Right ventricle myocardium superior (tissue), 1 donor: ENCODE measurements at regions not wholly inside any gene's neighbourhood (a gene's known extent, or its start where the extent isn't known, plus 50 kb on each side); places are given as distances from the start of the nearest gene placed in this dataset.
"Not testable (repeated sequence)": the region's sequence is repeated elsewhere in the genome, so short reads cannot be mapped to it uniquely, and the experiment has no call there.

Experiments used
- ATAC-seq: fragments of 200-7000 bp; cut with Tn5 transposase; one replicate; pipeline ENCODE4 v1.9.1; 2020; ENCODE audit warnings: mild to moderate bottlenecking; ENCODE audit not compliant: poor library complexity
- DNase-seq: peaks from one replicate; pipeline ENCODE4 v3.0.0-alpha.2; 2020
- intact Hi-C: fragments of 100-400 bp; cut with DNase I; formaldehyde crosslinking; loops from one replicate; pipeline ENCODE4 v1.11.2; 2022
- donor health status: DM: no; HTN: yes; CAD: no; lungs with severe emphysema.

- intact Hi-C loops, result no loop called here
- DNase-seq, result no peak
- ATAC-seq, result no peak
Measured at GRCh38 chr10:109089779-109090178, 833.5 kb downstream of the XPNPEP1 start.

GRCh38 chr10:109071539-109071938 is 851.8 kb downstream of the XPNPEP1 start:
- DNase-seq (no peak), ATAC-seq (no peak)
- intact Hi-C loops, result no loop called here

- DNase-seq (no peak), ATAC-seq (no peak)
- intact Hi-C loops, result no loop called here
Measured at GRCh38 chr10:109070492-109070891, 852.8 kb downstream of the XPNPEP1 start.

DNA sequence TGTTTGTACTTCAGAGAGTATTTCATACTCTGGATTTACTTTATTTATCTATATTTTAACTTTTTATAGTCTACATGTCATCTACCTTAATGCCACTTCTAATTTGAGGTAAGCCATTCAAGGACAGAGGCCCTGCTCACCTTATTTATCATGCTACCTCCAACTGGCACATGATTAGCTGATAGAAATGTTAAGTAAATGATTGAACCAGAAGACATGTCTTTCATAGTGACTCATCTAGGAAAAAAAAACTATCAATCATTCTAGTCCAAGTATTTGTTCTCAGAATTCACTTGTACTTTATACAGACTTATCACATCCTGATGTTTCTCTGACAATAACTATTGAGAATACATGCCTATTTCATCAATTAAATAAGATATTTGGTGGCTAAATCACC is 856.3 kb downstream of the XPNPEP1 start:
- DNase-seq, result no peak
- intact Hi-C loops, result no loop called here
- ATAC-seq, result no peak

GRCh38 chr10:109065821-109066220 is 857.5 kb downstream of the XPNPEP1 start:
- DNase-seq (no peak), ATAC-seq (no peak)
- intact Hi-C loops, result no loop called here

DNA sequence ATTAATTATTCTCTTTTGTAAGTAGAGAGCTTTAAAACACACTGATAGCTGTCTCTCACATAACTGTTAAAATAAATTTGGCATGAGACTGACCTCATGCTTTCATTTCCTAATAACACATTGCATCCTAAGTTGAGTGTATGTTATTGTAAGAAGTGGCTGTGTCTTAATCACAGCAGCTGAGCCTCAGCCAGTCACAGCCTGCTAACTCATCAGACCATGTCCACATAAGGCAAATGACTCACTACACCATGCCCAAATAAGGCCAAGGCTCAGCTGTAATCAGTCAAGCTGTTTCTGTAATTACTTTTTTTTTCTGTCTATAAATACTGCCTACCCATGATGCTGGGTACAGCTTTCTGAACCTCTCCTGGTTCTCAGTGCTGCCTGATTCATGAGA is 860.9 kb downstream of the XPNPEP1 start:
- DNase-seq, result no peak

GRCh38 chr10:109055243-109055642 is 868.1 kb downstream of the XPNPEP1 start:
- no peak for ATAC-seq
- DNase-seq, result no peak
- intact Hi-C loops, result no loop called here

More for the DNA sequence above, 860.9 kb downstream of the XPNPEP1 start:
- ATAC-seq, result no peak
- intact Hi-C loops, result no loop called here

DNA sequence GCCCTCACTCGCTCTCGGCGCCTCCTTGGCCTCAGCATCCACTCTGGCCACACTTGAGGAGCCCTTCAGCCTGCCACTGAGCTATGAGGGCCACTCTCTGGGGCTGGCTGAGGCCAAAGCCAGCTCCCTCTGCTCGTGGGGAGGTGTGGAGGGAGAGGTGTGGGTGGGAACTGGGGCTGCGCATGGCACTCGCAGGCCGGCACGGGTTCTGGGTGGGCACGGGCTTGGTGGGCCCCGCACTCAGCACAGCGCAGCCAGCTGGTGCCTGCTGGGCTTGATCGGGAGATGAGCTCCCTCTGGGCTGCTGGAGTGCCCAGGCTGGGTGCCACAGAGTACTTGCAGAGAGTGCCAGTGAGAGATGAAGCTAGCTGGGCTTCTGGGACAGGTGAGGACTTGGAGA is 875.5 kb downstream of the XPNPEP1 start:
- intact Hi-C loops, result no loop called here
- DNase-seq (no peak), ATAC-seq (no peak)

- intact Hi-C loops, DNase-seq, ATAC-seq: not testable (repeated sequence)
Measured at GRCh38 chr10:109046427-109046826, 876.9 kb downstream of the XPNPEP1 start.

DNA sequence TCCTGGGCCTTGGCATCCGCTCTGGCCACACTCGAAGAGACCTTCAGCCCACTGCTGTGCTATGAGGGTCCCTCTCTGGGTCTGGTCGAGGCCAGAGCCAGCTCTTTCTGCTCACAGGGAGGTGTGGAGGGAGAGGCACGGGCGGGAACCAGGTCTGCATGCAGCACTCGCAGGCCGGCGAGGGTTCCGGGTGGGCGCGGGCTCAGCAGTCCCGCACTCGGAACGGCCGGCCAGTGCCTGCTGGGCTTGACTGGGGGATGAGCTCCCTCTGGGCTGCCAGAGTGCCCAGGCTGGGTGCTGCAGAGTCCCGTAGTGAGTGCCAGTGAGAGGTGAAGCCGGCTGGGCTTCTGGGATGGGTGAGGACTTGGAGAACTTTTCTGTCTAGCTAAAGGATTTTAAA is 882.7 kb downstream of the XPNPEP1 start:
- DNase-seq (no peak), ATAC-seq (no peak)
- intact Hi-C loops, result no loop called here

GRCh38 chr10:109037978-109038377 is 885.3 kb downstream of the XPNPEP1 start:
- intact Hi-C loops, result no loop called here

DNA sequence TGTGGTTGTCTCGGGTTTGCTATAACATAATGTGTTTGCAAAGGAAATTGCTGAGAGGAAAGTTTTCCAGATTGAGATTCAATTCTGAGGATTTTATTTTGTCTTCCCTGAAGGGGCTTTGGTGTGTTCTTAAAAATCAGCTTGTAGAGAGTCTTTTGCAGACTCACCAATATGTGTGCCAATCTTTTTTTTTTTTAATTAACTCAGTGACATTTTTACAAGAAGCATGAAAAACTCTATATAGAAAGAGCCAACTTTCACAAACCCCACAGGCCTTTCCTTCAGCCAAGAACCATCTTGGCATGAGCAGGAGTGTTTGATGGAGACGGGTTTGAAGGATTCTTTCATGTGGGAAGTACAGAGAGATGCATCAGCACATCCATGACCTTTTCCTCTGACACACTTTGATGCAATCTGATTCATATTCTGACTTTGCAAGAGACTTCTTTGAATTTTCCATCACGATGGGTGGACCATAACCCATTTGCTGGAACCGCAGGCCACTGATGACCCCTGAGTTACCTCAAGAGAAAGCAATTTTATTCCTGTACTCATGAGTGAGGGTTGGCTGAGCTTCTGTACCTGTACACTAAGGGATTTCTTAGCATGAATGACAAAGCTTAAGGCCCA is 892.6 kb downstream of the XPNPEP1 start:
- ATAC-seq, result no peak
- DNase-seq, result no peak
- intact Hi-C loops, result no loop called here

More at GRCh38 chr10:109037978-109038377, 885.3 kb downstream of the XPNPEP1 start:
- no peak for DNase-seq
- no peak for ATAC-seq

DNA sequence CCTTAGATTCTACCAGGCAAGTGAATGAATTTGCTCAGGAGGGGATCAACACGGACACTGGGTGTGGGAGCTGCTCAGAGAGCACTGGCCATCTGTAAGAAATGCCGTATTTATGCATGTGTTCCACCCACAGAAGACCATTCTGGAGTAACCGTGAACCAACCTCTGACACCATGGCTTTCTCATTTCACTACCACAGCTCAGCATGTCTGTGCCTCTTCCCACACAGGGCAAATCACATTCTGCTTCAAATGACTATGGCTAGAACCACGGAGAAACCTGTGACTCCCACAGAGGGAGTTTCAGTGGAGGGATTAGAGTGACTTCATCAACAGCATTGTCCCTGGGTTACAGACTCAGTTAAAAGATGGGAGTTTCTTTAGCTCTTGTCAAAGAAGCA is 893.4 kb downstream of the XPNPEP1 start:
- DNase-seq (no peak), ATAC-seq (no peak)
- intact Hi-C loops, result no loop called here

- no peak for ATAC-seq
- intact Hi-C loops, result no loop called here
- DNase-seq, result no peak
Measured at GRCh38 chr10:109027534-109028185, 895.7 kb downstream of the XPNPEP1 start.

- DNase-seq (no peak), ATAC-seq (no peak)
- intact Hi-C loops, result no loop called here
Measured at GRCh38 chr10:109025172-109025571, 898.1 kb downstream of the XPNPEP1 start.

DNA sequence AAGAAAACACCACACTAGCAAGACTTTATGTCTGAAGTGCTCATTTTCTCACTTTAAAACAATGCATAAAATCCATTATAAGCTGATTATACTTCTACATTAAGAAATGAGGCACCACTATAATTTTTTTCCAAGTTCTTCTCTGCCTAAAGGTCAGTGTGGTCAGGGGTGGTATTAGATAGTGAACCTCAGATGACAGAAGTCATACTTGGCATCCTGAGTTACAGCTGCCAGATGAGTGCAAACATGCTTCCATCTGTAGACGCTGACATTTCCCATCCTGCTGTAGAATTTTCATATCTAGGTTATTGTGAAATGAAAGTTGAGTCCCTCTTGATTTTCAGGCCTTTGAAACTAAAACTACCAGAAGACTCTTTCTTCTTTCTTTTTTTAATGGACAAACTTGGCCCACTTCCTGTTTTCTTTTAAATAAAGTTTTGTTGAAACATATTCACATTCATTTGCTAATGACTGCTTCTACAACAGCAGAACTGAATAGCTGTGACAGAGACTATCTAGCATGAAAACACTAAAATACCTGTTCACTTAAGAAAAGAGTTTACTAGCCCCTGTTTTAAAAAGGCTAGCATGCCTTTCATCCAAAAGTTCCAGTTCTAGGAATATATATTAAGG is 900.8 kb downstream of the XPNPEP1 start:
- intact Hi-C loops, result no loop called here
- no peak for DNase-seq
- ATAC-seq, result no peak

DNA sequence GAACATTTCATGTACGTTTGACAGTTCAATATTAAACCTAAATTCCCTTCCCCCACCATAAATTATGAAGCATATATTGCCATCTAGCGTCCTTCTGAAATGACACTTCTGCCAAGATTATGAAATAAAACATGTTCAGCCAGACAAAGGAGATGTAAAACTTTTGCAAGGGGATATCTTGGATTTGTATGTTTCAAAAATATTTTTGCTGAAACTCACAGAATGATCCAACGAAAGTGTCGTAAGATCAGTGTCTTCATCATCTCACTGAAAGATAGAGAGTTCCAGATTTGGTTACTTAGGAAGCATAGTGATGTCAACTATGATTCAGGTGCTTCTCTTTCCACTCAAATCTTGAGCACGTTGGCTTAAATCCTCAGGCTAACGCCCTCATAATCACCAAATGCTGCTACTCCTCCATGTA is 904.3 kb downstream of the XPNPEP1 start:
- DNase-seq (no peak), ATAC-seq (no peak)
- intact Hi-C loops, result no loop called here

- no peak for DNase-seq
- intact Hi-C loops, result no loop called here
- no peak for ATAC-seq
Measured at GRCh38 chr10:109007514-109007913, 915.8 kb downstream of the XPNPEP1 start.

- ATAC-seq (no peak), DNase-seq (no peak)
- intact Hi-C loops, result no loop called here
Measured at GRCh38 chr10:108990441-108990840, 932.9 kb downstream of the XPNPEP1 start.

DNA sequence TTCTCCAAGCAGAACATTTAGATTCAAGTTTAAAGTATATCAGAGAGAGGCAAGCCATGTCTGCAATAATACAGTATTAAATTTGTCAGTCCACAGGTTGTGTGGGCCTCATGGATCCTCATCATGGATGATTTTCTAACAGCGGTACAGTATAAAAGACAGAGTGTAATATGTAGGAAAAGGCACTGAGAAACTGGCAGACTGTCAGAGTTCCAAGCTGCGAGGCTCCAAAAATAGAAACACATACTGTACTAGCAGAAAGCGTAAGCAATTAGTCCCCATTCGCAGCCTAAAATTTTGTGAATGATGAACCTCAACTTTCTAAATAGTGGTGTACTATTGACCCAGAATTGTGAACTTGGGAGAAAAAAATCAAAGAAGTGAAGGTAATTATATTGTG is 933.3 kb downstream of the XPNPEP1 start:
- DNase-seq, result no peak
- intact Hi-C loops, result no loop called here
- no peak for ATAC-seq
